ENCODE measurements at regions not wholly inside any gene's neighbourhood (a gene's known extent, or its start where the extent isn't known, plus 50 kb on each side); places are given as distances from the start of the nearest gene placed in this dataset.

GRCh38 chr12:13559318-13559978 is 362.9 kb downstream of the EMP1 start:
- Histone ChIP-seq H2AFZ (replicated peaks; ENCODE audit: low read length, poor library complexity) (no peak overlapping the region), H2BK120ac (ENCODE audit: low read depth, low read length) (no peak overlapping the region), H2BK15ac (ENCODE audit: low read depth, low read length) (no peak overlapping the region), H2AK9ac (replicated peaks; ENCODE audit: low read depth, low read length, poor library complexity) (no peak overlapping the region), H4K5ac (ENCODE audit: low read depth, low read length) (no peak overlapping the region), H4K8ac (ENCODE audit: low read depth in 2 of 2, low read length in 2 of 2) (no peak overlapping the region), H3K14ac (replicated peaks; ENCODE audit: low read depth, low read length) (no peak overlapping the region), H3K27ac (ENCODE audit: insufficient read depth, low read length) (no peak overlapping the region), H3K23ac (ENCODE audit: low read depth, low read length) (no peak overlapping the region), H3K36me3 (ENCODE audit: control insufficient read depth, insufficient read depth, low read length) (no peaks in the 10 kb centered on the region), H2AK5ac (ENCODE audit: low read depth, low read length) (no peak overlapping the region), H3K9ac (ENCODE audit: low read depth, low read length) (no peak overlapping the region), H3K4me1 (ENCODE audit: control insufficient read depth, insufficient read depth, low read length) (no peaks in the 10 kb centered on the region), H3K79me1 (ENCODE audit: low read depth in 1 of 2, low read length in 2 of 2) (no peaks in the 10 kb centered on the region), H3K18ac (ENCODE audit: low read depth, low read length) (no peak overlapping the region), H4K91ac (ENCODE audit: insufficient read depth, low read depth, low read length) (no peak overlapping the region), H3K56ac (ENCODE audit: extremely low read depth, insufficient read depth, low read length) (no peak overlapping the region), H3K9me1 (ENCODE audit: insufficient read depth, low read length) (no peaks in the 10 kb centered on the region), H3K4me3 (ENCODE audit: insufficient read depth, low read depth, low read length) (no peak overlapping the region), H3K4me2 (ENCODE audit: low read depth, low read length) (no peak overlapping the region), H3K4ac (ENCODE audit: low read depth, low read length) (no peak overlapping the region), H4K20me1 (ENCODE audit: insufficient read depth, low read length) (no peaks in the 10 kb centered on the region), H2BK5ac (ENCODE audit: low read depth, low read length, poor library complexity, severe bottlenecking) (no peak overlapping the region), H3K27me3 (ENCODE audit: control insufficient read depth, insufficient read depth, low read length) (no peaks in the 10 kb centered on the region), H2BK20ac (ENCODE audit: low read depth, low read length) (no peak overlapping the region), H3K9me3 (ENCODE audit: control insufficient read depth, insufficient read depth, low read length) (0 out of 2 replicates have a peak, but pooled peaks cover 2% of the 10 kb centered on the region)
- DNase-seq (no peak), ATAC-seq (ENCODE audit: low read depth) (no peak)
- ChIA-PET POLR2A (ENCODE audit: unreplicated experiment) (no interaction called here), CTCF (no interaction called here)
- intact Hi-C loops (cut with micrococcal nuclease) = no loop called here
- dilution Hi-C loops (cut with HindIII; ENCODE audit: low sequenced_read_pairs, unreplicated experiment) = no loop called here
- no TSS peak for BruUV-seq (replicated peaks)
- 0% methylated on average over 1 of the region's 8 CpGs; no CpG with 5 or more reads in 1 of the 2 experiments for WGBS, 2 experiments (ENCODE audit: extremely low coverage in 2 of 2, insufficient read length in 1 of 2)
- TF ChIP-seq RFX5 (IDR thresholded peaks at IDR 0.05; ENCODE audit: low read depth, low read length) (no peak), SMC3 (IDR thresholded peaks at IDR 0.05; ENCODE audit: low read depth, low read length) (no peak), USF2 (IDR thresholded peaks at IDR 0.05; ENCODE audit: low read depth, low read length) (no peak), NFE2L2 (IDR thresholded peaks at IDR 0.05; ENCODE audit: low read depth, low read length) (no peak), MAFK (IDR thresholded peaks at IDR 0.05; ENCODE audit: low read depth, low read length) (no peak), BHLHE40 (IDR thresholded peaks at IDR 0.05; ENCODE audit: low read depth, low read length) (no peak), RAD21 (IDR thresholded peaks at IDR 0.05; ENCODE audit: low read length) (no peak), FOS (IDR thresholded peaks at IDR 0.05; ENCODE audit: low read depth, low read length) (no peak), RCOR1 (IDR thresholded peaks at IDR 0.05; ENCODE audit: insufficient replicate concordance, low read length) (no peak), CHD1 (IDR thresholded peaks at IDR 0.05; ENCODE audit: low read depth, low read length) (no peak), CEBPB (IDR thresholded peaks at IDR 0.05; ENCODE audit: low read depth, low read length) (no peak), MXI1 (IDR thresholded peaks at IDR 0.05; ENCODE audit: borderline replicate concordance, low read depth, low read length) (no peak), ELK1 (IDR thresholded peaks at IDR 0.05; ENCODE audit: borderline replicate concordance, low read depth, low read length) (no peak), POLR2A (IDR thresholded peaks at IDR 0.05; ENCODE audit: low read depth, low read length) (no peak)
- in situ Hi-C loops (cut with MboI; ENCODE audit: low sequenced_read_pairs) = no loop called here

All from IMR-90 (cell line).